Thyroid gland (tissue), 4 donors: ENCODE measurements at regions not wholly inside any gene's neighbourhood (a gene's known extent, or its start where the extent isn't known, plus 50 kb on each side); places are given as distances from the start of the nearest gene placed in this dataset.
A peak's percentile ranks its signal among the peaks of the same experiment; 100 is the strongest.

Experiments
- DNase-seq, 2 donors: peaks; one replicate each; pipeline ENCODE4 v3.0.0-alpha.2; 2019
- H3K27ac ChIP-seq, 3 donors: fragments of 200-600 bp; sonication (generic); 1 replicate in 2 of 3; 2 replicates in 1 of 3; pipeline ENCODE4 v1.5.1; 2016 to 2019; ENCODE audit warnings: mild to moderate bottlenecking in 1 of 3, moderate library complexity in 1 of 3
- H3K27me3 ChIP-seq: fragments of 200-600 bp; sonication (generic); one replicate; pipeline ENCODE4 v1.5.1; 2019
- H3K36me3 ChIP-seq, 2 donors: fragments of 200-600 bp; sonication (generic); one replicate each; pipeline ENCODE4 v1.5.1; 2016 to 2019
- H3K4me1 ChIP-seq, 2 donors: fragments of 200-600 bp; sonication (generic); one replicate each; pipeline ENCODE4 v1.5.1; 2017 to 2019
- H3K4me3 ChIP-seq, 3 donors: fragments of 200-600 bp; sonication (generic); replicated peaks in 1 of 3; 1 replicate in 2 of 3; 2 replicates in 1 of 3; pipeline ENCODE4 v1.5.1; 2016; ENCODE audit warnings: mild to moderate bottlenecking in 1 of 3
- H3K9me3 ChIP-seq: fragments of 200-600 bp; sonication (generic); one replicate; pipeline ENCODE4 v1.5.1; 2017
- CTCF ChIP-seq, 6 experiments: fragments of 200-600 bp in 3 of 6; fragments of 450-650 bp in 3 of 6; sonication (generic) in 3 of 6; IDR thresholded peaks; one replicate each; pipeline ENCODE4 v1.5.1; 2016 to 2019; ENCODE audit warnings: antibody characterized with exemption in 6 of 6, mild to moderate bottlenecking in 2 of 6, inconsistent platforms in 1 of 6, moderate library complexity in 1 of 6
- POLR2A ChIP-seq, 2 donors: fragments of 450-650 bp; IDR thresholded peaks; one replicate each; pipeline ENCODE4 v1.6.1; 2017; ENCODE audit warnings: antibody characterized with exemption in 2 of 2, mild to moderate bottlenecking in 2 of 2, moderate library complexity in 1 of 2
- WGBS, 2 donors: methylation state at CpG; one replicate each; pipeline ENCODE4 v1.1.5; 2017; 5-methylcytosine and 5-hydroxymethylcytosine counted together
- intact Hi-C: fragments of 100-400 bp; cut with DNase I; formaldehyde crosslinking; loops from one replicate; pipeline ENCODE4 v1.15.1; 2023

GRCh38 chr1:182246783-182247182 is 144.8 kb downstream of the GLUL start:
- H3K4me3 ChIP-seq, result no peak overlapping the region
- H3K36me3 ChIP-seq, result no peaks in the 10 kb centered on the region
- intact Hi-C loops, result no loop called here
- H3K27me3 ChIP-seq, result no peaks in the 10 kb centered on the region
- DNase-seq, result peak; percentile 93
- peaks cover 7 to 17% of the 10 kb centered on the region in 2 donors for H3K4me1 ChIP-seq
- 23 to 41% methylated on average over 5 of the region's 5 CpGs for WGBS, 2 donors
- H3K27ac ChIP-seq, result no peak overlapping the region
- TF ChIP-seq CTCF (IDR thresholded peaks at IDR 0.05) (no peak), POLR2A (IDR thresholded peaks at IDR 0.05) (no peak)
- H3K9me3 ChIP-seq, result no peaks in the 10 kb centered on the region

GRCh38 chr1:182245040-182245439 is 146.6 kb downstream of the GLUL start:
- no peak for DNase-seq
- Histone ChIP-seq H3K36me3 (no peaks in the 10 kb centered on the region), H3K4me1 (peaks cover 10 to 26% of the 10 kb centered on the region in 2 donors), H3K4me3 (no peak overlapping the region), H3K9me3 (no peaks in the 10 kb centered on the region), H3K27ac (no peak overlapping the region), H3K27me3 (no peaks in the 10 kb centered on the region)
- WGBS, 2 donors, result 90 to 92% methylated on average over 4 of the region's 4 CpGs
- TF ChIP-seq CTCF (IDR thresholded peaks at IDR 0.05), result no peak
- TF ChIP-seq POLR2A (IDR thresholded peaks at IDR 0.05), result no peak
- intact Hi-C loops, result no loop called here

GRCh38 chr1:182244451-182244850 is 147.1 kb downstream of the GLUL start:
- no peaks in the 10 kb centered on the region for H3K27me3 ChIP-seq
- intact Hi-C loops, result no loop called here
- no peak overlapping the region for H3K27ac ChIP-seq
- no peak overlapping the region for H3K4me3 ChIP-seq
- DNase-seq, result no peak
- 94 to 98% methylated on average over 2 of the region's 2 CpGs for WGBS, 2 donors
- peaks cover 10 to 26% of the 10 kb centered on the region in 2 donors for H3K4me1 ChIP-seq
- H3K36me3 ChIP-seq, result no peaks in the 10 kb centered on the region
- no peaks in the 10 kb centered on the region for H3K9me3 ChIP-seq
- TF ChIP-seq POLR2A (IDR thresholded peaks at IDR 0.05) (no peak), CTCF (IDR thresholded peaks at IDR 0.05) (no peak)

GRCh38 chr1:182242641-182243040 is 148.9 kb downstream of the GLUL start:
- no peak for DNase-seq
- Histone ChIP-seq H3K4me3 (no peak overlapping the region), H3K36me3 (no peaks in the 10 kb centered on the region), H3K4me1 (peaks cover 5 to 22% of the 10 kb centered on the region in 2 donors), H3K27me3 (no peaks in the 10 kb centered on the region), H3K27ac (no peak overlapping the region), H3K9me3 (no peaks in the 10 kb centered on the region)
- no peak for TF ChIP-seq POLR2A (IDR thresholded peaks at IDR 0.05)
- no peak for TF ChIP-seq CTCF (IDR thresholded peaks at IDR 0.05)
- intact Hi-C loops, result no loop called here

GRCh38 chr1:182240085-182240484 is 151.5 kb downstream of the GLUL start:
- no peak for TF ChIP-seq CTCF (IDR thresholded peaks at IDR 0.05)
- no peak for TF ChIP-seq POLR2A (IDR thresholded peaks at IDR 0.05)
- no peaks in the 10 kb centered on the region for H3K9me3 ChIP-seq
- no peaks in the 10 kb centered on the region for H3K27me3 ChIP-seq
- intact Hi-C loops, result no loop called here
- no peaks in the 10 kb centered on the region for H3K36me3 ChIP-seq
- 87 to 94% methylated on average over 2 of the region's 2 CpGs for WGBS, 2 donors
- H3K4me3 ChIP-seq, result no peak overlapping the region
- no peak overlapping the region for H3K27ac ChIP-seq
- H3K4me1 ChIP-seq, result peaks cover 5 to 23% of the 10 kb centered on the region in 2 donors
- DNase-seq, result no peak
